MM.1S (cell line): ENCODE measurements at regions not wholly inside any gene's neighbourhood (a gene's known extent, or its start where the extent isn't known, plus 50 kb on each side); places are given as distances from the start of the nearest gene placed in this dataset.

ENCODE experiments used
- DNase-seq: peaks from one replicate; pipeline ENCODE4 v3.0.0-alpha.2; 2015
- H2AFZ ChIP-seq: fragments of 300-600 bp; sonication (generic); 2 replicates; pipeline ENCODE4 v1.6.0; 2016; ENCODE audit warnings: antibody characterized with exemption, low read length
- H3F3A ChIP-seq: fragments of 300-600 bp; sonication (generic); 2 replicates; pipeline ENCODE4 v1.6.1; 2016; ENCODE audit warnings: mild to moderate bottlenecking, antibody characterized with exemption, low read length, moderate library complexity, mixed read lengths; ENCODE audit not compliant: insufficient read depth
- H3K27ac ChIP-seq: fragments of 300-600 bp; sonication (generic); 2 replicates; pipeline ENCODE4 v1.5.1; 2016; ENCODE audit warnings: mild to moderate bottlenecking, low read length
- H3K27me3 ChIP-seq: fragments of 300-600 bp; sonication (generic); replicated peaks from 2 replicates; pipeline ENCODE4 v1.6.0; 2016; ENCODE audit warnings: low read length; ENCODE audit not compliant: insufficient read depth
- H3K36me3 ChIP-seq: fragments of 300-600 bp; sonication (generic); replicated peaks from 2 replicates; pipeline ENCODE4 v1.6.1; 2016; ENCODE audit warnings: mild to moderate bottlenecking, low read length, mixed read lengths; ENCODE audit not compliant: insufficient read depth
- H3K4me1 ChIP-seq: fragments of 300-600 bp; sonication (generic); 2 replicates; pipeline ENCODE4 v1.6.1; 2016; ENCODE audit warnings: low read length, mixed read lengths
- H3K4me2 ChIP-seq: fragments of 300-600 bp; sonication (generic); 2 replicates; pipeline ENCODE4 v1.6.0; 2016; ENCODE audit warnings: low read depth, low read length
- H3K4me3 ChIP-seq: fragments of 300-600 bp; sonication (generic); 2 replicates; pipeline ENCODE4 v1.5.1; 2016; ENCODE audit warnings: low read length, mixed read lengths
- H3K79me2 ChIP-seq: fragments of 300-600 bp; sonication (generic); 2 replicates; pipeline ENCODE4 v1.6.1; 2016; ENCODE audit warnings: mixed run types, low read length, mixed read lengths
- H3K9ac ChIP-seq: fragments of 300-600 bp; sonication (generic); 2 replicates; pipeline ENCODE4 v1.6.1; 2016; ENCODE audit warnings: low read length, mixed read lengths
- H3K9me2 ChIP-seq: fragments of 300-600 bp; sonication (generic); replicated peaks from 2 replicates; pipeline ENCODE4 v1.6.1; 2016; ENCODE audit warnings: mild to moderate bottlenecking, low read length, mixed read lengths; ENCODE audit not compliant: insufficient read depth
- H3K9me3 ChIP-seq: fragments of 300-600 bp; sonication (generic); replicated peaks from 2 replicates; pipeline ENCODE4 v1.6.1; 2016; ENCODE audit warnings: mild to moderate bottlenecking, low read length, mixed read lengths; ENCODE audit not compliant: insufficient read depth
- H4K20me1 ChIP-seq: fragments of 300-600 bp; sonication (generic); 2 replicates; pipeline ENCODE4 v1.6.1; 2016; ENCODE audit warnings: mild to moderate bottlenecking, low read length, moderate library complexity, mixed read lengths; ENCODE audit not compliant: insufficient read depth
- EZH2 ChIP-seq: fragments of 300-600 bp; sonication (generic); optimal IDR thresholded peaks from 2 replicates; pipeline ENCODE3; 2017; ENCODE audit warnings: low read depth, mild to moderate bottlenecking, antibody characterized with exemption, low read length, mixed read lengths
- EZH2phosphoT487 ChIP-seq: fragments of 300-600 bp; sonication (generic); IDR thresholded peaks from 2 replicates; pipeline ENCODE4 v1.6.1; 2018; ENCODE audit warnings: antibody characterized with exemption, low read length
- TF ChIP-seq, protein P1 (sequence below): fragments of 300-600 bp; sonication (generic); IDR thresholded peaks from 2 replicates; pipeline ENCODE4 v1.5.1; 2016; ENCODE audit warnings: antibody characterized with exemption, low read length, mixed read lengths

DNA sequence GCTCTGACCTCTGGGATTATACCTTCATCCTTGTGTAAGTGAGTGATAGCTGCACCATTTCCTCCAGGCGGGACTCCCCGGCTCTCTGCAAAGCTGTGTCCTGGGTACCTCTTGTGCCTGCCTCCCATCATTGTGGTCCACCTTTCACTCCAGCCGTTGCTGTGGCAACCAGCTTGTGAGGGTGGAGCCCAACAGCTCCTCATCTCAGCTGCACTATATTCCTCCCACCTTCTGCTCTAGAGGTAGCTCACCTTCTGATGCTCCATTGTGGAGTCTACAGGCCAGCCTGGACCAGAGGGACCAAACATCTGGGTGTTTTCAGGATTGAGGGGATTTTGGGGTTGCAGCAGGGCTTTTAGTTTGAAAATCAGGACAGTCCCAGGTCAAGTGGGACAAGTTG, 708.2 kb downstream of the UQCRFS1 start:
- Histone ChIP-seq H3K36me3 (no peaks in the 10 kb centered on the region), H3K27ac (no peak overlapping the region), H3K9me2 (no peaks in the 10 kb centered on the region), H3K4me1 (peaks cover 14% of the 10 kb centered on the region), H3K9me3 (no peaks in the 10 kb centered on the region), H3K4me2 (no peak overlapping the region), H3K27me3 (no peaks in the 10 kb centered on the region), H3F3A (no peaks in the 10 kb centered on the region), H3K79me2 (peaks cover 12% of the 10 kb centered on the region), H3K4me3 (no peak overlapping the region), H4K20me1 (no peaks in the 10 kb centered on the region), H3K9ac (no peak overlapping the region), H2AFZ (no peak overlapping the region)
- DNase-seq: no peak
- no peak for TF ChIP-seq EZH2
- TF ChIP-seq, protein P1, sequence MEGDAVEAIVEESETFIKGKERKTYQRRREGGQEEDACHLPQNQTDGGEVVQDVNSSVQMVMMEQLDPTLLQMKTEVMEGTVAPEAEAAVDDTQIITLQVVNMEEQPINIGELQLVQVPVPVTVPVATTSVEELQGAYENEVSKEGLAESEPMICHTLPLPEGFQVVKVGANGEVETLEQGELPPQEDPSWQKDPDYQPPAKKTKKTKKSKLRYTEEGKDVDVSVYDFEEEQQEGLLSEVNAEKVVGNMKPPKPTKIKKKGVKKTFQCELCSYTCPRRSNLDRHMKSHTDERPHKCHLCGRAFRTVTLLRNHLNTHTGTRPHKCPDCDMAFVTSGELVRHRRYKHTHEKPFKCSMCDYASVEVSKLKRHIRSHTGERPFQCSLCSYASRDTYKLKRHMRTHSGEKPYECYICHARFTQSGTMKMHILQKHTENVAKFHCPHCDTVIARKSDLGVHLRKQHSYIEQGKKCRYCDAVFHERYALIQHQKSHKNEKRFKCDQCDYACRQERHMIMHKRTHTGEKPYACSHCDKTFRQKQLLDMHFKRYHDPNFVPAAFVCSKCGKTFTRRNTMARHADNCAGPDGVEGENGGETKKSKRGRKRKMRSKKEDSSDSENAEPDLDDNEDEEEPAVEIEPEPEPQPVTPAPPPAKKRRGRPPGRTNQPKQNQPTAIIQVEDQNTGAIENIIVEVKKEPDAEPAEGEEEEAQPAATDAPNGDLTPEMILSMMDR: no peak
- no peak for TF ChIP-seq EZH2phosphoT487

DNA sequence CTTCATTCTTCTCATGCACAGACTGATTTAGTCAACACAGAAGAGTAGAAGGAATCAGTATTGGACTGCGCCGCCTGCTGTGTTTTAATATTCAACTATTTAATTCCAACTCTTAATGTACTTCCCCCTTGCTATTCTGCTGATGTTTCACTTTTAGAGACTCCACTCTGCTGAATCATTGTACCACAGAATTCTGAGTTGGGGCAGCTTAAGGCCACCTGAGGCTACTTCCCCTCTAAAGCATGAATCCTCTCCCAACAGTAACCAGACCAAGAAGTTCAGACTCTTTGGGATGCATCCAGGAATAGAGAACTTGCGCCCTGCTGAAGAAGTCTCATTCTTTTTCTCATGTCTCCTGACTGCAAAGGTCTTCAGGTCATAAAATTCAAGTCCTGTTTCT, 708.8 kb downstream of the UQCRFS1 start:
- Histone ChIP-seq H3K9ac (no peak overlapping the region), H3K27me3 (no peaks in the 10 kb centered on the region), H3K27ac (no peak overlapping the region), H3K9me3 (no peaks in the 10 kb centered on the region), H3F3A (no peaks in the 10 kb centered on the region), H4K20me1 (no peaks in the 10 kb centered on the region), H3K4me2 (no peak overlapping the region), H3K79me2 (peaks cover 12% of the 10 kb centered on the region), H3K4me1 (peaks cover 14% of the 10 kb centered on the region), H2AFZ (no peak overlapping the region), H3K36me3 (no peaks in the 10 kb centered on the region), H3K4me3 (no peak overlapping the region), H3K9me2 (no peaks in the 10 kb centered on the region)
- DNase-seq: no peak
- TF ChIP-seq, protein P1: no peak
- TF ChIP-seq EZH2: no peak
- TF ChIP-seq EZH2phosphoT487: no peak

- no peaks in the 10 kb centered on the region for H3K27me3 ChIP-seq
- H3K9me3 ChIP-seq: no peaks in the 10 kb centered on the region
- no peak overlapping the region for H3K4me3 ChIP-seq
- H3K27ac ChIP-seq: no peak overlapping the region
- H3K9me2 ChIP-seq: no peaks in the 10 kb centered on the region
- no peaks in the 10 kb centered on the region for H3K36me3 ChIP-seq
- H2AFZ ChIP-seq: no peak overlapping the region
- H3K79me2 ChIP-seq: peaks cover 8% of the 10 kb centered on the region; the same call in 1 of the 2 replicates
- no peak overlapping the region for H3K4me2 ChIP-seq
- no peak for DNase-seq
- no peak overlapping the region for H3K9ac ChIP-seq
- peaks cover 14% of the 10 kb centered on the region for H3K4me1 ChIP-seq
- no peaks in the 10 kb centered on the region for H3F3A ChIP-seq
- no peaks in the 10 kb centered on the region for H4K20me1 ChIP-seq
- TF ChIP-seq EZH2phosphoT487 (no peak), EZH2 (no peak)
- TF ChIP-seq, protein P1: no peak
These were observed 709.8 kb downstream of the UQCRFS1 start for GRCh38 chr19:28502879-28503734.
